Breast epithelium (tissue), 4 donors: ENCODE measurements at regions not wholly inside any gene's neighbourhood (a gene's known extent, or its start where the extent isn't known, plus 50 kb on each side); places are given as distances from the start of the nearest gene placed in this dataset.

ENCODE experiments used
- DNase-seq, 2 donors: peaks; one replicate each; pipeline ENCODE4 v3.0.0-alpha.2; 2019; ENCODE audit warnings: low spot score in 2 of 2
- H3K27ac ChIP-seq, 2 donors: fragments of 200-600 bp; sonication (generic) in 1 of 2; one replicate each; pipeline ENCODE4 v1.5.1; 2016 to 2019; ENCODE audit warnings: mild to moderate bottlenecking in 1 of 2
- H3K27me3 ChIP-seq, 2 donors: fragments of 200-600 bp; sonication (generic) in 1 of 2; one replicate each; pipeline versions ENCODE4 v1.5.1 to v1.6.0; 2017 to 2019; ENCODE audit warnings: control low read depth in 1 of 2, mild to moderate bottlenecking in 1 of 2
- H3K36me3 ChIP-seq: fragments of 200-600 bp; one replicate; pipeline ENCODE4 v1.5.1; 2019
- H3K4me1 ChIP-seq, 2 donors: fragments of 200-600 bp; sonication (generic); one replicate each; pipeline ENCODE4 v1.5.1; 2016 to 2019; ENCODE audit warnings: control low read depth in 1 of 2
- H3K4me3 ChIP-seq, 3 donors: fragments of 200-600 bp; sonication (generic); 1 replicate in 2 of 3; 2 replicates in 1 of 3; pipeline ENCODE4 v1.5.1; 2016 to 2019; ENCODE audit warnings: mild to moderate bottlenecking in 3 of 3, moderate library complexity in 2 of 3
- H3K9me3 ChIP-seq, 2 donors: fragments of 200-600 bp; sonication (generic) in 1 of 2; one replicate each; pipeline ENCODE4 v1.5.1; 2016 to 2019; ENCODE audit warnings: control low read depth in 1 of 2
- POLR2A ChIP-seq: fragments of 450-650 bp; IDR thresholded peaks from one replicate; pipeline ENCODE4 v1.6.1; 2016; ENCODE audit warnings: antibody characterized with exemption, mild to moderate bottlenecking, moderate library complexity
- POLR2AphosphoS5 ChIP-seq, 3 donors: sonication (generic); formaldehyde crosslinking; IDR thresholded peaks; one replicate each; pipeline ENCODE4 v1.6.1; 2017; ENCODE audit warnings: antibody characterized with exemption in 3 of 3
- intact Hi-C: fragments of 100-400 bp; cut with DNase I; formaldehyde crosslinking; loops from one replicate; pipeline ENCODE4 v1.15.1; 2023; ENCODE audit warnings: low total_unique reads
- TF ChIP-seq, protein P1 (sequence below), 3 donors: fragments of 450-650 bp; IDR thresholded peaks; one replicate each; pipeline ENCODE4 v1.5.1; 2016 to 2017; ENCODE audit warnings: antibody characterized with exemption in 3 of 3, mild to moderate bottlenecking in 3 of 3, moderate library complexity in 3 of 3

DNA sequence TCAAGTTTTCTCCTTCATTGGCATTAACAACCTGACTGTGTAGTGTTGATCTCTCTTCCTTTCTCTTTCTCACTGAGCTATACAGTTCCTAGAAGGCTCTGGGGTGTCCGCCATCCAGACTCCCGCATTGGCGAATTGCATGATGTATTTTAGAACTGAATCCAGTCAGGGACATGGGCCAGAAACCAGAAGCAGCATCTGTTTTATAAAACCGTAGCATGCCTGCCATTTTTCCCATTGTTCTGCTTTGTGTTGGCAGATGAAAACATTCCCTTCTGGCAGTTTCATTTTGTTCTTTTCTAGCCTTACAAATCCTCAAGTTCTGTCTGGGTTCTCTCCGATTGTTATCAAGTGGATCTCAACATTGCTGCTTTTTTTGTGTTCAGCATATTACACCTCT, 268.3 kb upstream of the SEL1L start:
- Histone ChIP-seq H3K4me3 (no peak overlapping the region), H3K27me3 (no peaks in the 10 kb centered on the region), H3K36me3 (no peaks in the 10 kb centered on the region), H3K4me1 (no peaks in the 10 kb centered on the region), H3K9me3 (no peaks in the 10 kb centered on the region), H3K27ac (no peak overlapping the region)
- no peak for DNase-seq
- intact Hi-C loops = no loop called here
- TF ChIP-seq, protein P1, sequence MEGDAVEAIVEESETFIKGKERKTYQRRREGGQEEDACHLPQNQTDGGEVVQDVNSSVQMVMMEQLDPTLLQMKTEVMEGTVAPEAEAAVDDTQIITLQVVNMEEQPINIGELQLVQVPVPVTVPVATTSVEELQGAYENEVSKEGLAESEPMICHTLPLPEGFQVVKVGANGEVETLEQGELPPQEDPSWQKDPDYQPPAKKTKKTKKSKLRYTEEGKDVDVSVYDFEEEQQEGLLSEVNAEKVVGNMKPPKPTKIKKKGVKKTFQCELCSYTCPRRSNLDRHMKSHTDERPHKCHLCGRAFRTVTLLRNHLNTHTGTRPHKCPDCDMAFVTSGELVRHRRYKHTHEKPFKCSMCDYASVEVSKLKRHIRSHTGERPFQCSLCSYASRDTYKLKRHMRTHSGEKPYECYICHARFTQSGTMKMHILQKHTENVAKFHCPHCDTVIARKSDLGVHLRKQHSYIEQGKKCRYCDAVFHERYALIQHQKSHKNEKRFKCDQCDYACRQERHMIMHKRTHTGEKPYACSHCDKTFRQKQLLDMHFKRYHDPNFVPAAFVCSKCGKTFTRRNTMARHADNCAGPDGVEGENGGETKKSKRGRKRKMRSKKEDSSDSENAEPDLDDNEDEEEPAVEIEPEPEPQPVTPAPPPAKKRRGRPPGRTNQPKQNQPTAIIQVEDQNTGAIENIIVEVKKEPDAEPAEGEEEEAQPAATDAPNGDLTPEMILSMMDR (IDR thresholded peaks at IDR 0.05) = no peak
- TF ChIP-seq POLR2A = no peak
- TF ChIP-seq POLR2AphosphoS5 (IDR thresholded peaks at IDR 0.05) = no peak

DNA sequence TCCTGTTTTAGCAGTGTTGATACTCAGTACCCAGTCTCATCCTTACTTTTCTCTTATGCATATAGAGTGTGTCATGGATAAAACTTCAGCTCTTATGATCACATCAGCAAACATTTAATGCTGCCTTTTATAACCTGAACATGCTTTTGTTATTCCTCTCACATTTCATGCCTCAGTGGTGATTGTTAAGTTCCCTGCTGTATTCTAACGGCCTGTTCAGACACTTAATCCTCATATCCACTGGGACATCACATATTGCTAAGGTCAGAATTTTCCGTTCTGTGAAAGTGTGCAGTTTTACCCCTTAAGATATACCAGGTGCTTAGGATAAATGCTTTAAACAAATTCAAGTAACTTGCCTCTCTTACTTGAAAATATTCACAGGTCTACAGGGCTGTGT, 268.7 kb upstream of the SEL1L start:
- Histone ChIP-seq H3K27me3 (no peaks in the 10 kb centered on the region), H3K4me1 (no peaks in the 10 kb centered on the region), H3K4me3 (no peak overlapping the region), H3K36me3 (no peaks in the 10 kb centered on the region), H3K27ac (no peak overlapping the region), H3K9me3 (no peaks in the 10 kb centered on the region)
- intact Hi-C loops = no loop called here
- DNase-seq = no peak
- no peak for TF ChIP-seq POLR2AphosphoS5 (IDR thresholded peaks at IDR 0.05)
- TF ChIP-seq, protein P1 (IDR thresholded peaks at IDR 0.05) = no peak
- TF ChIP-seq POLR2A = no peak

DNA sequence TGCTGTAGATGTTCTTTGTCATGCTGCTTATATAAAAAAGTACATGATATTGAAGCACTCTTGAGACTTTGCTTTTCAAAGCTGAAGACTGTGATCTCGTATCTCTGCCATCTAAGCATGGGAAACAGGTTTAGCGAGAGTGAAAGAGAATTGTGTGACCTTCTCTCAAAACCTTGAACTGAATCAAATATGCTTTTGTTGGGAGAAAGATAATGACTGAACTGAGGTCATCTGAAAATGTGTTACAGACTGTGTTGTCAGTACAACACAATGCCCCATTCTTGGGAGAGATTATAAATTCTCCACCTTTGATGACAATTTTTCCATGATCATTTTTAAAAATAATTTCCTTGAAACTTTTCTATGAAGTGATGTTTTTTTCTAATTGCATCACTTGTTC, 272.1 kb upstream of the SEL1L start:
- no peaks in the 10 kb centered on the region for H3K9me3 ChIP-seq
- no peaks in the 10 kb centered on the region for H3K36me3 ChIP-seq
- intact Hi-C loops = no loop called here
- H3K27ac ChIP-seq = no peak overlapping the region
- no peak for DNase-seq
- no peaks in the 10 kb centered on the region for H3K27me3 ChIP-seq
- no peaks in the 10 kb centered on the region for H3K4me1 ChIP-seq
- TF ChIP-seq POLR2A = no peak
- TF ChIP-seq POLR2AphosphoS5 (IDR thresholded peaks at IDR 0.05) = no peak
- TF ChIP-seq, protein P1 (IDR thresholded peaks at IDR 0.05) = no peak
- no peak overlapping the region for H3K4me3 ChIP-seq

DNA sequence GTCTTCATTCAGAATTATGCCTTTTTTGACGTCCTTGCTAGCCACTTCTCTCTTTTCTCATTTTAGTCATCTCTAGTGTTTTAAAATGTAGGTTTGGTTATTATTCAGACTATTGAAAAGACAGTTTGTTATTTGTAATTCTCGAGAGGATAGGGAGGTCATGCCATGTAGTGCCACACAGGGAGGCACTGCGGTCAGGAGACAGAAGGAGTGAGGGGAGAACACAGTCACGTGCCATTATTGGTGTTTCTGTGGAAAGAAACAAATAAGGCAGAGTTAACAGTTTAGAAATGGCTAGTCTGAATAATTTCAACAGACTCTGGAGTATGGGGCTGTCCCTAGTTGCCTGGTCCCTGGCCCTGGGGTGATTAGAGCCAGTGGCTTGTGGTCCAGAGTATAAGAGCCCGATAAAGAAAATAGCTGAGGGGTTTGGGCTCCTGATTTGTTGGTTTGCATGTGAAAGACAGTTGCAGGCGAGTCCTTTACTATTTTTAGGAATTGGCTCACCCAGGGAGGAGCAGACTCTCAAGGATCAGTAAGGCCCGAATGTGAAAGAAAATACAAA, 278.1 kb upstream of the SEL1L start:
- Histone ChIP-seq H3K36me3 (no peaks in the 10 kb centered on the region), H3K27me3 (no peaks in the 10 kb centered on the region), H3K4me3 (no peak overlapping the region), H3K4me1 (no peaks in the 10 kb centered on the region), H3K9me3 (no peaks in the 10 kb centered on the region), H3K27ac (no peak overlapping the region)
- intact Hi-C loops = no loop called here
- no peak for DNase-seq
- TF ChIP-seq POLR2A = no peak
- TF ChIP-seq, protein P1 (IDR thresholded peaks at IDR 0.05) = no peak

DNA sequence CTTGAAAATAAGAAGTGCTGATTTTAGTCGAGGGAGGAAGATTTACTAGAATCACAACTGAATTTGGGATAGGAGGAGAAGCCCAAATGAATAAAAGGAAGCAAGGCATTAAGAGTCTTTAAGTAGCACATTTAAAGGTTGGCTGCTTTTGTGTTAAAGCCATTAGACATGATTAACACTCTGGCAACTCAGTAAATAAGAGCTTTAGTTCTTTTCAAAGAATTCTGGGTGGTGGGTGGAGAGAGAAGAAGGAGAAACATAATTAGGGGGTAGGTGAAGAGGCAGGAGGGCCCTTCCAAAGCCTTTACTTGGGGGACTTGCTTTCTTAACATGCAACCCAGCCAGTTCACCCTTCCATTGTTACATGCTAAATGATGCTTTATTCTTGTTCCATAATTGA, 284.6 kb upstream of the SEL1L start:
- no peak overlapping the region for H3K27ac ChIP-seq
- TF ChIP-seq, protein P1 (IDR thresholded peaks at IDR 0.05) = no peak
- TF ChIP-seq POLR2A (no peak), POLR2AphosphoS5 (IDR thresholded peaks at IDR 0.05) (no peak)
- DNase-seq = no peak
- H3K4me1 ChIP-seq = no peaks in the 10 kb centered on the region
- no peaks in the 10 kb centered on the region for H3K36me3 ChIP-seq
- H3K9me3 ChIP-seq = peaks cover 0 to 17% of the 10 kb centered on the region in 2 donors
- intact Hi-C loops = no loop called here
- no peak overlapping the region for H3K4me3 ChIP-seq
- no peaks in the 10 kb centered on the region for H3K27me3 ChIP-seq
